Fibroblast of villous mesenchyme (primary cell): ENCODE measurements at regions not wholly inside any gene's neighbourhood (a gene's known extent, or its start where the extent isn't known, plus 50 kb on each side); places are given as distances from the start of the nearest gene placed in this dataset.

Experiments used
- DNase-seq: peaks from one replicate; pipeline ENCODE4 v3.0.0-alpha.2; 2010; ENCODE audit warnings: low read depth
- H3K4me3 ChIP-seq: 2 replicates; pipeline ENCODE4 v1.5.1; 2011; ENCODE audit warnings: low read depth, mild to moderate bottlenecking, low read length
- TF ChIP-seq, protein P1 (sequence below): IDR thresholded peaks from 2 replicates; pipeline ENCODE4 v1.5.1; 2012; ENCODE audit warnings: low read depth, mild to moderate bottlenecking, low read length; ENCODE audit not compliant: insufficient read depth

DNA sequence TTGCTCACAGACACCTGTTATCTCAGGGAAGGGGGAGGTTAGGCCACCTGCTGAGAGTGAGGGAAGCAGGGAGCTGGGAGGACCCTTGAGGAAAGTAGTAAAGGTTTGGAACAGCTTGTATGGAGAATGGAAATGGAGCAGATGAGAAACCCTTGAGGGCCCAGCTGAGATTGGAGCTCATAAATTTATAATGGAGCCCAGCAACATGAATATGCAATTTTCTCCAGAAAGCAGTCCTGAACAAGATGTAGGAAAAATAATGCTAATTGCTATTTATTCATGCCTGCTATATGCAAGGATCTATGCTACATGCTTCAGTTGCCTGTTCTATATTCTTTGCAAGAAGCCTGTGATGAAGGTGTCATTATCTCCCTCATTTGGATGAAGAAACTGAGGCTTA lies 67.5 kb upstream of the LEF1 start:
- TF ChIP-seq, protein P1, sequence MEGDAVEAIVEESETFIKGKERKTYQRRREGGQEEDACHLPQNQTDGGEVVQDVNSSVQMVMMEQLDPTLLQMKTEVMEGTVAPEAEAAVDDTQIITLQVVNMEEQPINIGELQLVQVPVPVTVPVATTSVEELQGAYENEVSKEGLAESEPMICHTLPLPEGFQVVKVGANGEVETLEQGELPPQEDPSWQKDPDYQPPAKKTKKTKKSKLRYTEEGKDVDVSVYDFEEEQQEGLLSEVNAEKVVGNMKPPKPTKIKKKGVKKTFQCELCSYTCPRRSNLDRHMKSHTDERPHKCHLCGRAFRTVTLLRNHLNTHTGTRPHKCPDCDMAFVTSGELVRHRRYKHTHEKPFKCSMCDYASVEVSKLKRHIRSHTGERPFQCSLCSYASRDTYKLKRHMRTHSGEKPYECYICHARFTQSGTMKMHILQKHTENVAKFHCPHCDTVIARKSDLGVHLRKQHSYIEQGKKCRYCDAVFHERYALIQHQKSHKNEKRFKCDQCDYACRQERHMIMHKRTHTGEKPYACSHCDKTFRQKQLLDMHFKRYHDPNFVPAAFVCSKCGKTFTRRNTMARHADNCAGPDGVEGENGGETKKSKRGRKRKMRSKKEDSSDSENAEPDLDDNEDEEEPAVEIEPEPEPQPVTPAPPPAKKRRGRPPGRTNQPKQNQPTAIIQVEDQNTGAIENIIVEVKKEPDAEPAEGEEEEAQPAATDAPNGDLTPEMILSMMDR: no peak
- H3K4me3 ChIP-seq: no peak overlapping the region
- DNase-seq: no peak

DNA sequence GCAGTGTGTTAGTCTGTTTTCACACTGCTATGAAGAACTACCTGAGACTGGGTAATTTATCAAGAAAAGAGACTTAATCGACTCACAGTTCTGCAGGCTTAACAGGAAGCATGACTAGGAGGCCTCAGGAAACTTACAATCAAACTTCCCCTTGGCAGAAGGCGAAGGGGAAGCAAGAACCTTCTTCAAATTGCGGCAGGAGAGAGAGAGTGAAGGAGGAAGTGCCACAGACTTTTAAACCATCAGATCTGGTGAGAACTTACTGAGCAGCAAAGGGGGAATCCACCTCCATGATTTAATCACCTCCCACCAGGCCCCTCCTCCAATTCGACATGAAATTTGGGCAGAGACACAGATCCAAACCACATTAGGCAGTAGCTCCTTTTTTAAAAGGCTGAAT lies 59.2 kb upstream of the LEF1 start:
- H3K4me3 ChIP-seq: no peak overlapping the region
- TF ChIP-seq, protein P1: no peak
- DNase-seq: no peak

DNA sequence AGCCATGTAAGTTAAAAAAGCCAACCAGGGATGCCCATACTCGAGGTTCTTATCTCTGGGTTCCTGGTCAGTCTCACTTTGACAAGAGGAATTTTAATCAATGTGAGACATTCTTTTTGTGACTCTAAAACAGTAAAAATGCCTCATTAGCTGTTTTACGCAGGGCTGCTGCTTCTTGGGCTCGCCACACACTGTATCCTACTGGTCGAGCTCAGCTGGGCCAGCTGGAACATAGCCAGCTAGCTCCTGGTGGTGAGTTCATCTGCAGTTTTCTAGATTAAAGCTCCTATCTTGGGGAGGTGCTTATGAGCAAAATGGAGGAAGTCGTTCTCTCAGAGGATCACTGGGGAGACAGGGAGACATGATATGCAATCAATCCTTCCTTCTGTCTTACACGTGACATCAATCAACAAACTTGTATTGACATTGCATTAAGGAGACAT lies 55.9 kb upstream of the LEF1 start:
- DNase-seq: peak; percentile 87
- H3K4me3 ChIP-seq: no peak overlapping the region
- TF ChIP-seq, protein P1: no peak

DNA sequence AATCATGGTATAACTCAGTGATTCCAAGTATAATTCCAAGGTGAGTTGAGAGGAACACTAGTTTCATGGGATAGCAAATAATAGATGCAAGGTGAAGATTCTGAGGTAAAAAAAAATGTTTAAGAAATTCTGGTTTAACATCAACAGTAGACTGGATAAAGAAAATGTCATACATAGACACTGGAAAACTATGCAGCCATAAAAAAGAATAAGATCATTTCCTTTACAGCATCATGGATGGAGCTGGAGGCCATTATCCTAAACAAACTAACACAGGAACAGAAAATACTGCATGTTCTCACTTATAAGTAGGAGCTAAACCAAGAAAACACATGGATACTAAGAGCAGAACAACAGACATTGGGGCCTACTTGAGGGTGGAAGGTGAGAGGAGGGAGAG lies 54.6 kb upstream of the LEF1 start:
- DNase-seq: no peak
- TF ChIP-seq, protein P1: no peak
- H3K4me3 ChIP-seq: no peak overlapping the region

DNA sequence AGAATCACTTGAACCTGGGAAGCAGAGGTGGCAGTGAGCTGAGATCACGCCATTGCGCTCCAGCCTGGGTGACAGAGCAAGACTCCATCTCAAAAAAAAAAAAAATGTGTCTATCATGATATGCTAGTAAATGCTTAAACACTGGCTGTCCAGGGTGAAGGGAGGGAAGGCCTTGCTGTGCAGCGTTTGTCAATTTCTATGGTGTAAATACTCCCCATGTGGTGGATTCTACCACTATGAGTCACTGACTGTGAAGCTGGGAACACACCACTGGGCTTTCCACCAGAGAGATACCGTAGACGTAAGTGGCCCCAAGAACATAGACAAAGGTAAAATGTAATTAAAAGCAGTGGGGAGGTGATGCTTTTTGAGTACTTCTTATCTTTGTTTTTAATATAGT lies 51.3 kb upstream of the LEF1 start:
- DNase-seq: no peak
- no peak overlapping the region for H3K4me3 ChIP-seq
- TF ChIP-seq, protein P1: no peak
